Coronary artery (tissue), 2 donors: ENCODE measurements at regions not wholly inside any gene's neighbourhood (a gene's known extent, or its start where the extent isn't known, plus 50 kb on each side); places are given as distances from the start of the nearest gene placed in this dataset.

Source experiments
- DNase-seq: peaks from one replicate; pipeline ENCODE4 v3.0.0-alpha.2; 2017; ENCODE audit warnings: low spot score
- H3K27ac ChIP-seq, 2 donors: fragments of 200-600 bp; sonication (generic); one replicate each; pipeline ENCODE4 v1.5.1; 2016 to 2019
- H3K4me3 ChIP-seq: fragments of 200-600 bp; sonication (generic); 2 replicates; pipeline ENCODE4 v1.5.1; 2016; ENCODE audit warnings: mild to moderate bottlenecking, moderate library complexity
- TF ChIP-seq, protein P1 (sequence below): fragments of 200-600 bp; sonication (generic); IDR thresholded peaks from one replicate; pipeline ENCODE4 v1.5.1; 2019; ENCODE audit warnings: antibody characterized with exemption

DNA sequence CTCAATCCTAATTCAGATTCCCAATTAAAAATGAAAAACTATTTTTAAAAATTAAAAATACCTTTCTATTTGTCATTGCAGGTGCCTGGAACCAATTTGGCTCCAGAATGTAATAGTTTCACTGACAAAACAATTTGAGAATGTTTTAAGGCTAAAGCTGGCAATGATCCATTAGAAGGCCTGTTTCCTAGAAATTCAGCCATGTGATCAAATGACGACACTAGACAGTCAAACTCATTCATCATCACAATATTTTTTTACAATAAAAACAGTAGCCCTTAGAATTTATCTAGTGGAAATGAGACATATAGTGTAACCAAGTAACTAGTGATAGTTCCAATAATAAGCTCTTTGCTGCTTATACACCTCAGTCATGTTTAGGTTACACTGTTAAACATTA, 75.4 kb upstream of the MAP3K1 start:
- DNase-seq, result no peak
- TF ChIP-seq, protein P1, sequence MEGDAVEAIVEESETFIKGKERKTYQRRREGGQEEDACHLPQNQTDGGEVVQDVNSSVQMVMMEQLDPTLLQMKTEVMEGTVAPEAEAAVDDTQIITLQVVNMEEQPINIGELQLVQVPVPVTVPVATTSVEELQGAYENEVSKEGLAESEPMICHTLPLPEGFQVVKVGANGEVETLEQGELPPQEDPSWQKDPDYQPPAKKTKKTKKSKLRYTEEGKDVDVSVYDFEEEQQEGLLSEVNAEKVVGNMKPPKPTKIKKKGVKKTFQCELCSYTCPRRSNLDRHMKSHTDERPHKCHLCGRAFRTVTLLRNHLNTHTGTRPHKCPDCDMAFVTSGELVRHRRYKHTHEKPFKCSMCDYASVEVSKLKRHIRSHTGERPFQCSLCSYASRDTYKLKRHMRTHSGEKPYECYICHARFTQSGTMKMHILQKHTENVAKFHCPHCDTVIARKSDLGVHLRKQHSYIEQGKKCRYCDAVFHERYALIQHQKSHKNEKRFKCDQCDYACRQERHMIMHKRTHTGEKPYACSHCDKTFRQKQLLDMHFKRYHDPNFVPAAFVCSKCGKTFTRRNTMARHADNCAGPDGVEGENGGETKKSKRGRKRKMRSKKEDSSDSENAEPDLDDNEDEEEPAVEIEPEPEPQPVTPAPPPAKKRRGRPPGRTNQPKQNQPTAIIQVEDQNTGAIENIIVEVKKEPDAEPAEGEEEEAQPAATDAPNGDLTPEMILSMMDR, result no peak
- H3K27ac ChIP-seq, result no peak overlapping the region
- no peak overlapping the region for H3K4me3 ChIP-seq

DNA sequence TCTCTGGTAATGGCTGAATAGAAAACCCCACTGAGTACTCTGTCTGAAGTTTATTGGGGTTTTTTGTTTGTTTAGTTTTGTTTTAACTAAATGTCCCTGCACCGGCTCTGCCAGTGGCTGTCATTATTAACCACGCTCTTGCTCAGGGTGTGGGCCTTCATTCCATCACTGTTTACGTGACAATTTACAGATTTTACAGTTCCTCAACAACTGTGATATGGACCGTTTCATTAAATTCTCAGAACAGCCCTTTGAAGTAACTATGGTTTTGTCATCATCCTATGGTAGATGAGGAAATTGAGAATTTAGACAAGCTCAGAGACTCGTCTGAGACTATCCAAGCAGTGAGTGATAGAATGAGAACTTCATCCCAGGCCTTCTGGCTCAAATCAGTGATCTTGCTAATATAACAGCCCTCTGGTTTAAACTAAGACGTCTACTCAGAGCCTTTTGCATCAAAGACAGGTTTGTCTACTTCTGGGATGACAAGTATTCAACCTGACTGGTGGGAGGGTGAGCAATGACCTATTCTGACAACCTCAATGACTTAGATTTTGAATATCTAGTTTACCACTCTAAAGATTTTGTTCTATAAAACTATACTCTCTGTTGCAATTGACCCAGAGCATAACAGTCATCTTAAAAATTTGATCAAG, 77.3 kb upstream of the MAP3K1 start:
- H3K27ac ChIP-seq, result no peak overlapping the region
- DNase-seq, result no peak
- TF ChIP-seq, protein P1, result no peak
- no peak overlapping the region for H3K4me3 ChIP-seq

DNA sequence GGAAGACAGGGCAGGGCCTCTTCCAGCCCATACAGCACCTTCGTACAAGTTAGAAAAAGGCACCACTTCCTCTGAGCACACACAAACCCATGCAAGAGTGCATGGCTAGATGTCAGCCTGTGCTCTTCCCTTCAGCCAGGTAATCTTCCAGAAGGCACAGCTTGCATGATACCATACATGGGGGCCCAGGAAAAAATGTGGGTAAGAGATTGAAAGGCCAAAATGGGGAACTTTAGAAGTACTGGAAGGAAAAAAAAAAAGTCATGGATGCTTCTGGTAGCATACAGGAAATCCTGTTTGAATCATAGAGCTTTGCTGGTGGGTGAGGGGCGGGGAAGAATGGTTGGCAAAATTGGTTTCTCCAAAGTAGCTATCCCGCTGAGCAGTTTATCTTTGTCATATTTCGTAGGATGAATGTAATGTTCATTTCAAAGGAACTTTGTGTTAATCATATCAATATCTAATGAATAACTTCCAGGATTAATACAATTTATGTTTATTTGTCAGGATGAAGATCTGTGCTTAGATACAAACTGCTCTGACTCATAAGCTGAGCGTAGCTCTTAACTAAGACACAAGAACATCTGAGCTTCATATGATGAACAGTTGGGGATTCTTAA, 78.2 kb upstream of the MAP3K1 start:
- Histone ChIP-seq H3K27ac (peak overlapping the region in 1 of 2 donors; percentile 63), H3K4me3 (no peak overlapping the region)
- DNase-seq, result no peak
- TF ChIP-seq, protein P1, result no peak

DNA sequence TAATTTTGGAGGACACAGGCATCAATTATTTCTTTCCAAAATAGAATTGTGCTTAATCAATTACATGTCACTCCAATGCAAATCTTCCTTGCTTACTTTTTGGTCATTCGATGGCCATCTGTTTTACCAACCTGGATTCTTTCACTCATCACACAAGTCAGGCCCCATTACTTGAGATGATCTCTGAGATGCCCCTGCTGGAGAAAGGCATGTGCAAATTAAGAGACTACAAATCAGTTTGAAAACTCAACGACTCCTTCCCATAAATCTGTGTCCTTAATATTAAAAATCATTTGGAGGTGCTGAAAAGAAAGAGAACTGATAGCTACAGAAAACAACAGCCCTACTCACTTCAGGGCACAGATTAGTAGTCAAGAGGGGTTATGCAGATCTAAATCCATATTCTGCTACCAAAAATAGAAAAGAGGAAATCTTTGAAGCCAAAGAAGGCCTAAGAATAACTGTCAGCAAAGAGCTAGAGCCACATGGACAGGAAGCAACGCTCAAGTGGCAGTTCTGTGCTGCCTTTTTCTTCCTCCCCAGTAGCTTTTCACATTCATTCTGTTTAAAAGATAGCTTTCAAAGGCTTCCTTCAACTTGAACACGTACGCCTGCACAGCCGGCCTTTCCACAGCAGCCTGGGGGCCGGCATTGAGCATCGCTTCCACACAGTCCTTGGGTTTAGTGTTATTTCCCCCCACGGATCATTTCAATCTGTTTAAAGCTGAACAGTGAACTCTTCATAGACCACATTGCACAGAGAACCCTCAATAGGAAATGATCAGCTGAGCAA, 79.3 kb upstream of the MAP3K1 start:
- Histone ChIP-seq H3K27ac (peak overlapping the region in 1 of 2 donors; percentile 63), H3K4me3 (no peak overlapping the region)
- DNase-seq, result no peak
- TF ChIP-seq, protein P1, result no peak

DNA sequence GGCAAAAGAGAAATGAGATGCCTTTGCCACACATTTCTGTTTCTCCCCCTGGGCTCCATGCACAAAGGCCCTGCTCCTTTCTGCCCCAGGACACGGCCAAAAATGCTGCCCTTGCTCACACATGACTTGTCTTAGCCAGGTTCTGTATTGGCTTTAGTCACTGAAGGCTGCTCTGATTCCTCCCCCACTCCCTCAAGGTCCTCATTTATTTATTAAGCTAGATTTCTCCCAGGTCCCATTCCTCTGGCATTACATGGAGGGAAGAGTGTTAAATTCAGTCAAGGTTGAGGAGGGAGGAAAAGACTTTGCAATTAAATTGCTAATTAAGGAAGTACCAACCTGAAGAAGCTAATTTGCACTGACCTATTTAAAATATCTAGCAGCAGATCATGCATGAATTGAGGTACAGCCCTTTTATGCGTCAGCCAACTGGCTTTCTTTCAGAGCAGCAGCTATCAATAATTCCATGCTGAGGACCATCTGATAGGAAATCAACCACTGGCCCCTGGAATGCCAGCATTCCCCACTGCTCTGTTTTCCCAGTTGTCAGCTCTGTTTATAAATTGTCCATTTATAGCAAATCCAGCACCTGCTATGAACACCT, 81.2 kb upstream of the MAP3K1 start:
- TF ChIP-seq, protein P1, result no peak
- no peak for DNase-seq
- no peak overlapping the region for H3K4me3 ChIP-seq
- no peak overlapping the region for H3K27ac ChIP-seq

DNA sequence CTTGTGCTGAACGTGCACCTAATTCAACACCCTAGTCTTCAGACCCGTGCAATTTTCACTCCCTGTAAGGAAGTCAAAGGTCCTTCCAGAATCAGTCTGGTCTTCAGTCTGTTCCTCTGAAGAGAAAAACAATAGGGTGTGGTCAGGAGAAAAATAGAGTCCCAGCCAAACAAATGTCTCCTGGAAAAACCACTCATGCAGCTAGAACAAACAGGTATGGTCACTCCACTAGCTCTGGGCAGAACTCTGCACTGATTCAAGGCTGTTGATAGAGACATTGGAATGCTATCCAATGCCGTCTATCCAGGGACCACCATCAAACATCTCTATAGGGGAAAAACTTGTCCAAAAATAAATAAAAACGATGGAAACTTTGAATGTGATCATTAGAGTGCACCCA, 81.8 kb upstream of the MAP3K1 start:
- Histone ChIP-seq H3K4me3 (no peak overlapping the region), H3K27ac (no peak overlapping the region)
- no peak for DNase-seq
- TF ChIP-seq, protein P1, result no peak
